ENCODE measurements at regions not wholly inside any gene's neighbourhood (a gene's known extent, or its start where the extent isn't known, plus 50 kb on each side); places are given as distances from the start of the nearest gene placed in this dataset.

GRCh38 chr16:7077636-7078035 is 255.0 kb upstream of the RBFOX1 start:
- POLR2A ChIA-PET: no interaction called here
- CTCF ChIA-PET: no interaction called here
- Histone ChIP-seq H3K4me1 (ENCODE audit: control insufficient read depth, insufficient read depth, low read length) (no peaks in the 10 kb centered on the region), H3K4me3 (ENCODE audit: low read depth, low read length) (no peak overlapping the region), H3K36me3 (ENCODE audit: control insufficient read depth in 2 of 2, insufficient read depth in 1 of 2, low read length in 2 of 2) (no peaks in the 10 kb centered on the region), H3K27ac (ENCODE audit: extremely low read depth, low read depth, low read length) (no peak overlapping the region), H3K9me3 (ENCODE audit: control insufficient read depth, insufficient read depth, low read depth, low read length) (no peaks in the 10 kb centered on the region)
- TF ChIP-seq ZFP69B (tag by site-specific recombination; IDR thresholded peaks at IDR 0.05) (no peak), GLI2 (tag by site-specific recombination; IDR thresholded peaks at IDR 0.05; ENCODE audit: borderline replicate concordance, low read depth) (no peak), ZNF280C (tag by site-specific recombination; IDR thresholded peaks at IDR 0.05) (no peak), ZNF580 (tag by site-specific recombination; IDR thresholded peaks at IDR 0.05) (no peak), ZFP37 (tag by site-specific recombination; IDR thresholded peaks at IDR 0.05) (no peak), PRDM1 (tag by site-specific recombination; IDR thresholded peaks at IDR 0.05) (no peak)

- no peak overlapping the region for H3K27ac ChIP-seq (ENCODE audit: extremely low read depth, low read depth, low read length)
- no peaks in the 10 kb centered on the region for H3K4me1 ChIP-seq (ENCODE audit: control insufficient read depth, insufficient read depth, low read length)
- ChIA-PET CTCF (no interaction called here), POLR2A (no interaction called here)
- no peaks in the 10 kb centered on the region for H3K9me3 ChIP-seq (ENCODE audit: control insufficient read depth, insufficient read depth, low read depth, low read length)
- TF ChIP-seq ZNF792 (tag by site-specific recombination; IDR thresholded peaks at IDR 0.05) (no peak), REST (tag by site-specific recombination; IDR thresholded peaks at IDR 0.05) (no peak), ZBTB11 (tag by site-specific recombination; conservative IDR thresholded peaks at IDR 0.05; ENCODE audit: low read depth) (no peak), KLF7 (tag by site-specific recombination; IDR thresholded peaks at IDR 0.05; ENCODE audit: borderline replicate concordance) (no peak), MEIS1 (CRISPR knock-in tag; IDR thresholded peaks at IDR 0.05; ENCODE audit: borderline replicate concordance) (no peak), ZNF311 (tag by site-specific recombination; IDR thresholded peaks at IDR 0.05; ENCODE audit: borderline replicate concordance) (no peak), ZNF169 (tag by site-specific recombination; IDR thresholded peaks at IDR 0.05) (no peak), PBX3 (CRISPR knock-in tag; IDR thresholded peaks at IDR 0.05) (no peak), ZNF670 (tag by site-specific recombination; IDR thresholded peaks at IDR 0.05; ENCODE audit: low read depth) (no peak), ZNF398 (tag by site-specific recombination; IDR thresholded peaks at IDR 0.05) (no peak), ZNF214 (tag by site-specific recombination; IDR thresholded peaks at IDR 0.05; ENCODE audit: borderline replicate concordance) (no peak), CTCF (tag by site-specific recombination; IDR thresholded peaks at IDR 0.05) (no peak), BCL11A (tag by site-specific recombination; IDR thresholded peaks at IDR 0.05; ENCODE audit: low read depth) (no peak), ZNF707 (tag by site-specific recombination; IDR thresholded peaks at IDR 0.05) (no peak)
- H3K4me3 ChIP-seq (ENCODE audit: low read depth, low read length): no peak overlapping the region
- H3K36me3 ChIP-seq (ENCODE audit: control insufficient read depth in 2 of 2, insufficient read depth in 1 of 2, low read length in 2 of 2): no peaks in the 10 kb centered on the region
Measured at GRCh38 chr16:7074715-7075114, 257.9 kb upstream of the RBFOX1 start.

All from HEK293 (cell line).